Left lung (tissue), 4 donors: ENCODE measurements at regions not wholly inside any gene's neighbourhood (a gene's known extent, or its start where the extent isn't known, plus 50 kb on each side); places are given as distances from the start of the nearest gene placed in this dataset.

Experiments used
- ATAC-seq: fragments of 200-7000 bp; cut with Tn5 transposase; one replicate; pipeline ENCODE4 v1.9.1; 2020; ENCODE audit warnings: moderate library complexity
- DNase-seq, 4 donors: peaks; one replicate each; pipeline ENCODE4 v3.0.0-alpha.2; 2013 to 2020
- H3K27ac ChIP-seq, 2 donors: fragments of 200-600 bp; sonication (generic) in 1 of 2; one replicate each; pipeline versions ENCODE4 v1.5.0 to v1.8.0; 2020 to 2021
- H3K27me3 ChIP-seq, 2 donors: fragments of 200-600 bp; sonication (generic) in 1 of 2; one replicate each; pipeline versions ENCODE4 v1.5.0 to v1.8.0; 2020 to 2021
- H3K36me3 ChIP-seq, 2 donors: fragments of 200-600 bp; sonication (generic) in 1 of 2; one replicate each; pipeline versions ENCODE4 v1.5.0 to v1.8.0; 2020 to 2021
- H3K4me1 ChIP-seq, 2 donors: fragments of 200-600 bp; one replicate each; pipeline ENCODE4 v1.8.0; 2021
- H3K4me3 ChIP-seq, 2 donors: fragments of 200-600 bp; sonication (generic) in 1 of 2; one replicate each; pipeline versions ENCODE4 v1.5.0 to v1.8.0; 2020 to 2021; ENCODE audit warnings: mild to moderate bottlenecking in 1 of 2
- H3K9me3 ChIP-seq, 2 donors: fragments of 200-600 bp; sonication (generic) in 1 of 2; one replicate each; pipeline versions ENCODE4 v1.5.0 to v1.8.0; 2020 to 2021
- CTCF ChIP-seq, 2 donors: fragments of 200-600 bp; sonication (generic) in 1 of 2; IDR thresholded peaks; one replicate each; pipeline versions ENCODE4 v1.5.0 to v1.8.0; 2021; ENCODE audit warnings: antibody characterized with exemption in 2 of 2
- intact Hi-C, 2 donors: fragments of 100-400 bp; cut with DNase I; formaldehyde crosslinking; loops; one replicate each; pipeline versions ENCODE4 v1.11.2 to v1.14.2; 2022
- donor health status: DM: no; HTN: yes; CAD: no.
- donor health status: DM: no; HTN: no; CAD: no.

GRCh38 chr6:147930745-147931144 lies 411.9 kb upstream of the SASH1 start:
- Histone ChIP-seq H3K9me3 (peaks cover 0 to 27% of the 10 kb centered on the region in 2 donors), H3K36me3 (no peaks in the 10 kb centered on the region), H3K4me1 (no peaks in the 10 kb centered on the region), H3K27ac (no peak overlapping the region), H3K27me3 (no peaks in the 10 kb centered on the region), H3K4me3 (no peak overlapping the region)
- ATAC-seq, result no peak
- intact Hi-C loops, result no loop called here
- no peak for DNase-seq
- no peak for TF ChIP-seq CTCF (IDR thresholded peaks at IDR 0.05)

GRCh38 chr6:147933224-147933623 lies 409.4 kb upstream of the SASH1 start:
- Histone ChIP-seq H3K27ac (no peak overlapping the region), H3K4me1 (no peaks in the 10 kb centered on the region), H3K36me3 (no peaks in the 10 kb centered on the region), H3K27me3 (no peaks in the 10 kb centered on the region), H3K9me3 (peaks cover 0 to 6% of the 10 kb centered on the region in 2 donors), H3K4me3 (no peak overlapping the region)
- TF ChIP-seq CTCF (IDR thresholded peaks at IDR 0.05), result no peak
- ATAC-seq (no peak), DNase-seq (no peak)
- intact Hi-C loops, result no loop called here

- no peak for TF ChIP-seq CTCF (IDR thresholded peaks at IDR 0.05)
- DNase-seq, result no peak
- intact Hi-C loops, result no loop called here
- Histone ChIP-seq H3K9me3 (no peaks in the 10 kb centered on the region), H3K4me3 (no peak overlapping the region), H3K4me1 (no peaks in the 10 kb centered on the region), H3K27me3 (no peaks in the 10 kb centered on the region), H3K27ac (no peak overlapping the region), H3K36me3 (no peaks in the 10 kb centered on the region)
- no peak for ATAC-seq
Observed at GRCh38 chr6:147935656-147936055, 407.0 kb upstream of the SASH1 start.

GRCh38 chr6:147936703-147937470 lies 405.8 kb upstream of the SASH1 start:
- H3K27ac ChIP-seq, result no peak overlapping the region
- H3K4me1 ChIP-seq, result no peaks in the 10 kb centered on the region
- no peak overlapping the region for H3K4me3 ChIP-seq
- TF ChIP-seq CTCF (IDR thresholded peaks at IDR 0.05), result no peak
- no peak for DNase-seq
- intact Hi-C loops, result no loop called here
- ATAC-seq, result no peak
- no peaks in the 10 kb centered on the region for H3K27me3 ChIP-seq
- no peaks in the 10 kb centered on the region for H3K9me3 ChIP-seq
- no peaks in the 10 kb centered on the region for H3K36me3 ChIP-seq

GRCh38 chr6:147941143-147941542 lies 401.5 kb upstream of the SASH1 start:
- Histone ChIP-seq H3K36me3 (no peaks in the 10 kb centered on the region), H3K27me3 (no peaks in the 10 kb centered on the region), H3K4me1 (no peaks in the 10 kb centered on the region), H3K27ac (no peak overlapping the region), H3K4me3 (no peak overlapping the region), H3K9me3 (peaks cover 0 to 5% of the 10 kb centered on the region in 2 donors)
- ATAC-seq (no peak), DNase-seq (no peak)
- intact Hi-C loops, result no loop called here
- TF ChIP-seq CTCF (IDR thresholded peaks at IDR 0.05), result no peak
